ENCODE measurements at regions not wholly inside any gene's neighbourhood (a gene's known extent, or its start where the extent isn't known, plus 50 kb on each side); places are given as distances from the start of the nearest gene placed in this dataset.
"Not testable (repeated sequence)": the region's sequence is repeated elsewhere in the genome, so short reads cannot be mapped to it uniquely, and the experiment has no call there.

DNA sequence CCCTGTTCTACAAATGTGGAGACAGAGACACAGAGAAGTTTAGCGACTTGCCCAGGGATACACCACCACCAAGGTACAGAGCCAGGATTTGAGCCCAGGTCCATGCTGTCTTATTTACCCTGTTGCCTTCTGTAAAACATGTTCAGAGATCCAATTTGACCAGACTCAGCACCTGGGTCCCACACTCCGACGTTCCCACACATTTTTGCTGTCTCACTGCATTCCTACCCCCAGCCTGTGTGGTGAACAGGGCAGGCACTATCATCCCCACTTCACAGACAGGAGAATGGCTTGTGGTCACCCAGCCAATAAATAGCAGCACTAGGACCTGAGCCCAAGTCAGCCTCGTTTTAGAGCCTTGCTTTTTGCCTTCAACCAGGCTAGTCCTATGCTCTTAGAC is 102.8 kb downstream of the PJA1 start:
- DNase-seq (ENCODE audit: low read depth), result no peak

DNA sequence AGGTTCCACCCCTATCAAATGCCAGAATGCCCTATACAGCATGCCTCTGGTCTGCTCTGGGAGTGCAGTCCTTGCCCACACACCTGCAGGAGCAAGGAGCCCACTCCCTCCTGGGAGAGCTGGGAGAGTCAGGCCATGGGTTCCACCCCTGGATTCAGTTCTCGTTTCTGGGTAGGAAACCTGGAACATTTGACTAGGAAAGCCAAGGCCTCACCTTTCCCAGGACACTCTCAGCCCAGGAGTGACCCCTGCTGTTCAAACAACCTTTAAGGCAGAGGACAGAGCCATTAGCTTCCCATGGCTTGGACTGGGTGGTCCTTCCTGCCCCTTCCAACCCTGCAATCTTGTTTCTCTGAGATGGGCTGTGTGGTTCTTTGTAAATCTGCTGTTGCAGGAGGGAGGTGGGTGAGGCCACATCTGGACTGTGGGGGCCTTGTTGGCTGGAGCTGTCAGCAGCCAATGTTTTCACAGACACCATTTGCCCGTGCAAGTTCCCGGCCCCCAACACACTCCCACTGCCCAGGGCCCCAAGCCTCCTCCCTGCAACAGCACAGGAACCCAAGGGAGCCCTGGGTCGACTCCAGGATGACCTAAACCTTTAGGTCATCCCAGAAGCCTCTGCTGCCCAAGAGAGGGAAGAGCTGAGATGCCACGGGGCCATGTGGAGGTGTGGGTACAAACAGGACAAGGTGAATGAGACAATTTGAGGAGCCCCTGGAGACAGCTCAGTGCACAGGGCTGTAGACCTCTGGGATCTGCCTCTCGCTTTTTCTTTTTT is 104.4 kb downstream of the PJA1 start:
- DNase-seq (ENCODE audit: low read depth), result peak; percentile 53

DNA sequence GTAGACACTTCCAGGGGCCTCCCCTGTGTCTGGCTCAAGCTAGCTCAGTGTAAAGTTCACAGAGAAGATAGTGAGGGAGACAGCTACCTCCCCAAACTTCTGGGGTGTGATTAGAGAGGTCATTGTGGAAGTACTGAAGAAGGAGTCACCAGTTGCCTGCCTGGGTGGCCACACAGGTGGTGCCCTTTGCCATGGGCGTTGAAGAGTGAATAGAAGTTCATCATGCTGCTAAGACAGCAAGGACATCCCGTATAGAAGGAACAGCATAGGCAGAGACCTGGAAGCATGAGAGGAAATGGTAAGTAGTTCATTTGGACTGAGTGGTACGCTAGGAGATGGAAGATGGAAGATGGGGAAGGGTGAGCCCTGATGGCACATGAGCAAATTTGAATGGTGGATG is 110.1 kb downstream of the PJA1 start:
- DNase-seq (ENCODE audit: low read depth), result no peak

DNA sequence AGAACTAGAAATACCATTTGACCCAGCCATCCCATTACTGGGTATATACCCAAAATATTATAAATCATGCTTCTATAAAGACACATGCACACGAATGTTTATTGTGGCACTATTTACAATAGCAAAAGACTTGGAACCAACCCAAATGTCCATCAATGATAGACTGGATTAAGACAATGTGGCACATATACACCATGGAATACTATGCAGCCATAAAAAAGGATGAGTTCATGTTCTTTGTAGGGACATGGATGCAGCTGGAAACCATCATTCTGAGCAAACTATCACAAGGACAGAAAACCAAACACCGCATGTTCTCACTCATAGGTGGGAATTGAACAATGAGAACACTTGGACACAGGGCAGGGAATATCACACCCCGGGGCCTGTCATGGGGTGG is 110.8 kb downstream of the PJA1 start:
- DNase-seq (ENCODE audit: low read depth), result not testable (repeated sequence)

DNA sequence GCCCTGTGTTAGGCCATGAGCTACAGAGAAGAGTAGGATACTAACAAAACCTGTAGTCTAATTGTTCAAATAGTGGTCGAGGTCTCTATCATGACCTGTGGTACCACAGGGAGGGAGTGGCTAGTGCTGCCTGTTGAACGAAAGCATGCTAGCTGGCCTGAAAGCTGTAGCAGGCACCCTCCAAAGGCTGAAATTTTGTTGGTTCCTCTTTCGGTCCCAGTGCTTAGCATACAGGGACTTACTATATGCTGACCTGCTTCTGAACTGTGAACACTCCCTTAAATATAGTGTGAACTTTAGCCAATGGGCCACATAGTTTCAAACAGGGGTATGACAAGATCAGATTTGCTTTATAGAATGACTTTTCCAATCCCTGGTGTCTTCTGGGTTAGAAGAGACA is 113.4 kb downstream of the PJA1 start:
- DNase-seq (ENCODE audit: low read depth), result no peak

DNA sequence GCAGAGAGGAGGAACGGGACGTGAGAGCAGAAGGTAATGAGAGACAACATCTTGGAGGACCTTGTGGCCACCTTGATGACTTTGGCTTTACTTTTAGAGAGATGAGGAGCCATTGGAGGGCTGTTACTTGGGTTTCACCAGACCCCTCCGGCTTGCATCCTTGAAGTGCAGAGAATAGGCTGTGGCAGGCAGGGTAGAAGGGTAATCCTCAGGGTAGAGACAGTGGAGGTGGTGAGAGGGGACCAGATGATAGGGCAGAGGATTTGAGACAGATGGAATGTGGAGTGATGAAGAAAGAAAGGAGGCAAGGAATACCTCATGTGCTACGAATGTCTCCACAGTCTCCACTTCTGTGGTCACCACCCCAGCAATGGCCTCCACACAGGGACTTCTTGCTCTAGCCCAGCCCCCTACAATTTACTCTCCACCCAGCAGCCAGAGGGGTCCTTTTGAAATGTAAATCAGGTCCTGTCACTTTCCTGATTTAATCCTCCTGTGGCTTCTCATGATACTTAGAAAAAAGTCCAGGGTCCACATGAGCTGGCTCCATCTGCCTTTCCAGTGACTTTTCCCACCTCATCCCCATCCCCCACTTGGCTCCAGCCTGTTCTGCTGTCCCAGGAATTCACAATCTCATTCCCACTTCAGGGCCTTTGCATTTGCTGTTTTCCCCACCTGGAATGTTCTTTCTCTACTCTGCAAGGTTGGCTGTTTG is 115.0 kb downstream of the PJA1 start:
- DNase-seq (ENCODE audit: low read depth), result no peak

DNA sequence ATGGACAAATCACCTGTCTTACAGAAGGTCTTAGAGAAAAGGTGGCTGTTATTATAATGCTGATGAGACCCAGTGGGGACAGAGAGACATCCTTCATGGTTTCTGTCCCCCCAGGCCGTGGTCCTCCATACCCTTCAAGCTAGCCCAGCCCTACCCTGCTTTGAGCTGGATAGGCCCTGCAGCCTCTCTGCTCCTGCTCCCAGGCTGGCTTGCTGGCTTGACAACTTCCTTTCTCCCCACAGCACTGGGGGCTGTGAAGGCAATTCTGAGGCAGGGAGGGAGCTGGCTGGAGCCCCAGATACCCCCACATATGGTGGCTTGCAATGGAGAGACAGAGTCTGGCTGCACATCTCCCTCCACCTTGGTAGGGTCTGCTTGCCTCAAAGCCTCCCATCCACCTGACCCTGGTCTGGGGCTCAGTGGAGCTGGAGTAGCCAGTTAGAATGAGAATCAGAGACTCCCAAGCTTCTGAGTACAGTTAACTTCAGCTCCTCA is 118.2 kb downstream of the PJA1 start:
- no peak for DNase-seq (ENCODE audit: low read depth)

DNA sequence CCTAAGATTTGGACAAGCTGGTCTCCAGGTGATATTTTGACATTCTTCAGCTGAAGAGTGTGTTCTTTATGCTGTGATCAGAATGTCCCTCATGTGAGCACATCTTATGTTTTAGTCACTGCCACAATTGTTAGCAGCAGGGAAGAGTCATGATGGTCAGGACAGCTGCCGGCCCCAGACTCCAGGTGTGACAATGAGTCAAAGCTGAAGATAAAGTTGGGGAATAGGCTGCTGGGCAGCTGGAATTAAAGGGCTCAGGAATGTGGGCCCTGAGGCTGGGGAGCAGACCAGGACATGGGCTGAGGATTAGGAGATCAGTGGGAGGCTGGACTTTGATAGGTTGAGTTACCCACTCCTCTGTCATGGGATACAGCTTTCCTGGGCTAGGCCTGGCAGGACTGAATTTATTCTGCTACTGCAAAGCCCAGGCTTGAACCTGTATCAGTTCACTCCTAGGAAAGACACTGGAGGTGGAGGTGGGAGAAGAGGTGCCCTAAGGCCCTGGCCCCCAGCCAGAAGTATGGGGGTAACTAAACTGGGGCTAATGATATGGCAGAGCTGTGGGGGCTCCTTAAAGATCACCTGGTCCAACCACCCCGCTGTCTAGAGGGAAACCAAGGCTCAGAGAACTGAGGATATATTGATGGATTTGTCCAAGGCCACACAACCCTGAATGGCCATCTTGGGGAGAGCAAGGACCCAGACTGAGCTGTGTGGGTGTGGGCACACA is 119.5 kb downstream of the PJA1 start:
- DNase-seq (ENCODE audit: low read depth), result no peak

DNA sequence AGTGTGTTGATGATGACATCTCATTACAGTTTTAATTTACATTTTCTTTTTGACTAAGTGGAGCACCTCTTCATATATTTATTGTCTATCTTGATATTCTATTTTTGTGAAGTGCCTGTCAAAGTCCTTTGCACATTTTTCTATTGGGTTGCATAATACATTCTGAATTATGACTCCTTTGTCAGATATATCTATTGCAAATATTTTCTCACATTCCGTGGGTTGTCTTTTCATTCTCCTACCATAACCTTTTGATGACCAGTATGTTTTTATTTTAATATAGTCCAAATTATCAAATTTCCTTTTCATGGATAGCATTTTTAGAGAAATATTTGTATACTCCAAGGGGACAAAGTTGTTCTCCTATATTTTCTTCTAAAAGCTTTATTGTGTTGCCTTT is 126.4 kb downstream of the PJA1 start:
- DNase-seq (ENCODE audit: low read depth), result no peak

DNA sequence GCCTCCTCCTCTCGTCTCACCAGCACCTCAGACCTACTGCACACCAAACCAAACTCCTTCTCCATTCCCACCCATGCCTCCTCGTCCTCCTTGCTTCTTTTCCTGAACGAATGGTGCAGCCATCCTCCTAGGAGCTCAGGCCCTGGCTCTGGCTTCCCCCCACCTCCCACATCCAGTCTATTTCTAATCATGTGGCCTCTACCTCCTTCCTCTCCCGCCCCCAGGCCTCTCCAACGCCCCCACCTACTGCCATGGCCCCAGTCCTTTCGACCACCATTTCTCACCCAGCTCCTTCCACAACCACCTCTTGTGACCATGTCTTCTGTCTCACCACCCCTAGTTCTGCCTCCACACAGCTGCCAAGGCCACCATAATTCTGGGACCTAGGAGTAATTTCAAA is 127.1 kb downstream of the PJA1 start:
- no peak for DNase-seq (ENCODE audit: low read depth)

DNA sequence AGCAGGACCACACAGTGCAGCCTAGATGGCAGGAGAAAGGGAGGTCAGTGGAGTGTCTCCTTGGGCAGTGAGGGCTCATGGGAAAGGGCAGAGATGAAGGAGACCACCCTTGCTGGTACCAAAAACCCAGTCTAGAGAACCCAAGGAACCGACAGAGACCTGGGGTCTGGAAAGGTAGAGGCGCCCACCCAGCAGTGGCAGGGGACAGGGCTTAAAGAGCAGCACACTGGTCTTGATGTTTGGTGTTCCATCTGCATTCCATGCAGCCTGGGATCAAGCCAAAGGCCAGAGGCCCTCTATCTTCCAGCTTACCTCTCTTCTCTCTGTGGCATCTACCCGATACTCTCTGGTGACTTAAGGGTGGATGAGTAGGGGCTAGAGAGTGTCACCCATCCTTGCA is 127.5 kb downstream of the PJA1 start:
- DNase-seq (ENCODE audit: low read depth), result no peak

DNA sequence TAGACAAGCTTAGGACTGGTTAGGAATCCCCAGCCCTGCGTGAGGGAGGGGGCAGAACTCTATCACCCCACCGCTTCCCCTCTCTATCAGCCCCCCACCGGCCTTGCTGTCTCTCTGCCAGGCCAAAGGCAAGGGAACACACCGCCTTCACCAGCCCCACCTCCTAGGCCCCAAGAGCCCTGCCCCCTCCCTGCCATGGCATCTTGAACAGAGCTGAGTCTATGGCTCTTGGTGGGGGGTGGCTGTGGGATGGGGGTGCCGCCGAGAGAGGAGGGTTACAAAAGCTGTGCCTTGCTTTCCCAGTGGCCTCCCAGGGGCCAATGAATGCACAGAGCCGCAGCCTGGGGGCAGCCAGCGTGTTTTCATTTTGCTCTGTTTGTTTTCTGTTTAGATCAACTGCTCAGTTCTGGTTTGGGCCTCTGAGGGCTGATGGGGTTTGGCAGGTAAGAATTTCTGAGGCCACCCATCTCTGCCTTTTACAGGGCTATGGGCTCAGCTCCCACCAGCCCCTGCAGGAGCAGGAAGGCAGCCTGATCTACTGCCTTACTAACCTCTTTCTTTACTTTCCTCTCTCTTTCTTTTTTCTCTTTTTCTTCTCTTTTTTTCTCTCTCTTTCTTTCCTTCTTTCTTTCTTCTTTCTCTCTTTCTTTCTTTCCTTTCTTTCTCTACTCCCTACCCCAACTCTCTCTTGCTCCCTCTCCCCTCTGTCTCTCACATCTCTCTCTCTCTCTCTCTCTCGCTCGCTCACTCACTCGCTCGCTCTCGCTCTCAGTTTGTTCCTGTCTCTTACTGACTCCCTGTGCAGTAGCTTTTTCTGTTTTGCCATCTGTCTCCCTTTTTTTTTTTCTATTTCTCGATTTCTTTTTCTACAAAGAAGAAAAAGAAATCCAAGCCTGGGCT is 128.3 kb downstream of the PJA1 start:
- no peak for DNase-seq (ENCODE audit: low read depth)

DNA sequence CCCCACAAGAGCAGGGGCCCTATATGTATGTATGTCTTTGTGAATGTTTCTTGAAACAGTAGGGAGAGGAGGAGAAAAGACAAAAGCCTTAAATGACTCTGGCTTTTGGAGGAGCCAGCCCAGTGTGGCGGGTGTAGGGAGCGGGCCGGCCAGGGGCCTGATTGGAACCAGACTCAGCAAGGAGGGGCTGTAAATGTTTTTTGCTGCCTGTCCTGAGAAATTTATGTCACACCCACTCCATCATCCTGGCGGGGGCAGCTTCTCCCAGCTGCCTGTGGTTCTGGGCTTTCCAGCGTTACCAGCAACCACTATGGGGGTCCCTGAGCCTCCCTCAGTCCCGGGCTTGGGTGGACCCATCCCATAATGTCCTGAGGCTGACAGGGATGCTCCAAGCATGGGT is 130.8 kb downstream of the PJA1 start:
- no peak for DNase-seq (ENCODE audit: low read depth)

DNA sequence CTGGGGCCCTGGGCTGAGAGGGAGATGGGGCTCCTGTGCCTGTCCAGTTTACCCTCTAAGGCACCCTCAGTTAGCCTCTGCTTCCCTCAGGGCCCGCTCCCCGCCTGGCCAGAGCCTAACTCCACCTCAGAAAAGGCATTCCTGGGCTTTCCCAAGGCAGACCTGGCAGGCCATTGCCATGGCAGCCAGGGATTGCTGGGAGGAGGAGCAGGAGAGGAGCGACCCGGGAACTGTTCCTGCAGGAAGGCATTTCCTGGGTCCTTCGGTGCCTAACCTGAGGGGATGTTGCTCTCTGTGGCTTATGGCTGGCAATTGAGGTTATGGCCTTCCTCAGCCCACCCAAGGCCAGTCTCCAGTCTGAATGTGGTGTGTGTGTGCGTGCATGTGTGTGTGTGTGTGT is 131.3 kb downstream of the PJA1 start:
- no peak for DNase-seq (ENCODE audit: low read depth)

DNA sequence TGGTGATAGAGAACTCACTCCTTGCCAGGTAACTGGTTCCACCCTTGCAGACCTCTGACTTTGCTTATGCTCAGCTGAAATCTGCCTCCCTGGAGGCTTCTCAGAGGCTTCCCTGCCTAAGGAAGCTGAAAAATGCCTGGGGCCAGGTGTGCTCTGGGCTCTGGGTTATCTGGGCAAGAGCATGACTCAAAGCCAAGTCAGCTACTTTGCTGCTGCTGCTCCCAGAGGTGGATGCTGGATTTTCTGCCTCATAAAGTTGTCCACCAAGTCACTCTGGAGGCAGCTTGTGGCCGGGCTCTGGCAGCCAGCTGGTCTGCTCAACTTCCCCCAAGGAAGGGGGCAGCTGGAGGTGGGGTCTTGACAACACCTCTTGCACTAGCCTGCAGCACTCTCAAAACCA is 132.7 kb downstream of the PJA1 start:
- peak; percentile 66 for DNase-seq (ENCODE audit: low read depth)

DNA sequence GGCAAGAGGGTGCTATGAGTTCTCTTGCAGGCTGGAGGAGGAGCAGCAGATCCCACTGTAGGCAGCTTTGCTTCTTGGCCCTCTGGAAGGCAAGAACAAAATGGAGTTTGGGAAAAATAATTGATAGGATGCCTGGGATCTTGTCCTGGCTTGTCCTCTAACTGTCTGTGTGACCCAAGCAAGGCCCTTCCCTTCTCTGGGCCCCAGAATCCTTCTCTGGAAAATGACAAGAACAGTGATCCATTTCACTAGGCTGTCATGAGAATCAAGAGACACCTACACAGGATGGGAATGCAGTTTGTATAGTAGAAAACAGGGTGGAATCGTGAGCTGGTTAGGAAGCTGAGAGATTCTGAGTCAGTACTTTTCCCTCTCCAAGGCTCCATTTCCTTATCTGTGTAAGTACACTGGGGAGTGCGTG is 133.3 kb downstream of the PJA1 start:
- peak; percentile 57 for DNase-seq (ENCODE audit: low read depth)

DNA sequence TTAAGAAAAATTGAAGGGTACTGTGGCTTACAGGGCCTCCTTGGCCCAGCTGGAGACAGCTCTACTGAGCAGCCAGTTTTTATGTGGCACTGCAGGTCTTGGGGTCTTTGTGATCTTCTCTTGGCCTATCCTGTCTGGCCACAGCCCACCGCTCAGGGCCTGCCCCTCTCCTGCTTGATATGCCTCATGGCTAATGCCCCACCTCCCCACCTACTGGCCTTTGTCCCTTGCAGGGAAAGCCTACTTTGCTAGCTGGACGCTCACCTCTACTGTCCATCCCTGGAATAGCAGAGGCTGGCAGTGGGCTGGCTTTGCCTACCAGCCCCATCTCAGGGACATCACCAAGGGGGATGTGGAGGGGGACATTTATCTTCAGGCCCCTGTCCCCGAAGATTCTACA is 134.1 kb downstream of the PJA1 start:
- DNase-seq (ENCODE audit: low read depth), result peak; percentile 17

DNA sequence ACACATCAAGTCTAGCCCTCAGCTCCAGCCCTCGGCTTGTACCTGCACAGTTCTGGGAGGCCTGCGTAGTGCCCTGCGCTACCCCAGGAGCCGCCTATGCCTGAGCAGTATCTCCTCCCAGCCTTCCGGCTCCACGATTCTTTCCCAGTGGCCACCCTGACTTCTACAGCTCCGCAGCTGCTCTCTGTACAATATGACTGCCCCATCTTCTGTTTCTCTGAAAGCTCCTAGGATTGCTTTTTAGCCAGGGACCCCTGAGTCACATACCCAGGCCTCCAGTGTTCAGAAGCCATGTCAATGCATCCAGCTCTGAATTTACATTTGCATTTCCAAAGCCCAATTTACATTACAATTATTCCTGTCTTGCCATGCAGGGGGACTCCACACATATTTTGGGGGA is 135.5 kb downstream of the PJA1 start:
- DNase-seq (ENCODE audit: low read depth), result no peak

DNA sequence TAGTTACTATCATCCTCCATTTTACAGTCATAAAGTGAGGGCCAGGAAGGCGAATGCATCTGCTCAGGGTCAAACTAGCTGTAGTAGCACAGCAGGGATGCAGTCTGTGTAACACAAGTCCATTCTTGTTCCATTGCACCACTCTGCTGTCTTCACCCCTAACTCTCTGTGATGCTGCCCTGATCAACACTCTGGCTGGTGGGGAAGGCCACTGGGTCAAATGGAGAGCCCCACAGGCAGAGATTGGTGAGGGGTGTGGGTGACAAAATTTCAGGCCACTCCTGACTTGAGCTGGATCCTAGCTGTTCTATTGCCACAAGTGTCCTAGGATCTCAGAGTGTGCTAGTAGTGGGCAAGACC is 136.5 kb downstream of the PJA1 start:
- DNase-seq (ENCODE audit: low read depth), result no peak

DNA sequence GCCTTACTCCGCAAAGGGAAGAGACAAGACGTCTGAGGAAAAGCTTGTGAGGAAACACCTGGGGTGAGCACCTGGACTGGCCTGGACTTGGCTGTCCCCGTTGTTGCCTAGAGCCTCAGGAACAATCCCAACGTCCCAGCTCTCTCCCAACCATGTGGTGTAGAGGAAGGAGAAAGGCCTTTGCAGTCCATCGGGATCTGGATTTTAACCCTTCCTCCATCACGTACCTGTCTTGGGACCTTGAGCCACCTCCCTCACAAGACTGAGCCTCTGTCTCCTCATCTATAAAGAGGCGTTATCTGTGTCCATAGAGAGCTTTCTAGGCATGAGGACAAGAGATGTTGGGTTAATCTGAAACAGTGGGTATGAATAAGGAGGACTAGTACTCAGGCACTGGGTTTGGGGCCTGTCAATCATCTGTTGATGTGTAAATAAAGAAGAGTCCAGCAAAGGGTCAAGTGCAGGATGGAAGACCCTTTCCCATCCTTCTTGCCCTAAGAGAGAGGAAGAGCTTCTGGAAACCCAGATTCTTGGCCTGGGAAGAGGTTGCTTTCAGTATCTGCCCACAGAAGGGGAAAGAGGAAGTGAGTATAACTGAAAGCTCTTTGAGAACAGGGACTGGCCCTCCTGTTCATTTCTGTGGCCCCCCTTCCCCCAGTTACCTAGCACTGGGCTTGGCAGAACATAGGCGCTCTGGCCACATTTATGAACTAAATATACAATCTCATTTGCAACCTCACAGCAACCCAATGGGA is 137.1 kb downstream of the PJA1 start:
- no peak for DNase-seq (ENCODE audit: low read depth)

All from ELR (cell line).